ENCODE measurements at regions not wholly inside any gene's neighbourhood (a gene's known extent, or its start where the extent isn't known, plus 50 kb on each side); places are given as distances from the start of the nearest gene placed in this dataset.

GRCh38 chr13:99126821-99127220 lies 73.8 kb upstream of the UBAC2 start:
- no peak for TF ChIP-seq CTCF (IDR thresholded peaks at IDR 0.05)
- no peaks in the 10 kb centered on the region for H3K79me2 ChIP-seq (ENCODE audit: insufficient read depth, low read length)
- Mint-ChIP-seq H3K4me1 (peaks cover 14% of the 10 kb centered on the region), H3K4me3 (peak overlapping the region in 1 of 2 donors; percentile 69), H3K36me3 (peaks cover 0 to 5% of the 10 kb centered on the region in 2 donors), H3K9me3 (peaks cover 0 to 26% (median 18%) of the 10 kb centered on the region in 7 donors), H3K27me3 (ENCODE audit: low read depth in 3 of 3) (peaks cover 98 to 100% (median 99%) of the 10 kb centered on the region in 3 donors), H3K27ac (no peak overlapping the region)
- no peak overlapping the region for H3K9ac ChIP-seq (ENCODE audit: insufficient read depth, low read length, poor library complexity, severe bottlenecking)
- DNase-seq, result no peak
- no peak overlapping the region for H3K27ac ChIP-seq (ENCODE audit: low read depth in 1 of 2, low read length in 2 of 2)
- H2AFZ ChIP-seq (ENCODE audit: insufficient read depth, low read depth, low read length, poor library complexity, severe bottlenecking), result no peak overlapping the region
- intact Hi-C loops (cut with micrococcal nuclease), result loop anchor here in 1 of 2 donors (10.0 kb wide), 1 partner anchor 92 kb away; no protein-coding TSS in a partner anchor
- no peaks in the 10 kb centered on the region for H3K36me3 ChIP-seq (replicated peaks in 1 of 2; ENCODE audit: control insufficient read depth in 1 of 2, insufficient read depth in 2 of 2, low read length in 2 of 2)
- no peak overlapping the region for H3K4me3 ChIP-seq (replicated peaks in 1 of 3; ENCODE audit: low read depth in 2 of 3, low read length in 3 of 3)
- no peaks in the 10 kb centered on the region for H4K20me1 ChIP-seq (ENCODE audit: insufficient read depth, low read length)
- peaks cover 96 to 100% of the 10 kb centered on the region in 2 donors for H3K27me3 ChIP-seq (ENCODE audit: control insufficient read depth in 2 of 2, insufficient read depth in 2 of 2, low read length in 2 of 2)
- peaks cover 0 to 59% of the 10 kb centered on the region in 2 donors for H3K9me3 ChIP-seq (replicated peaks in 1 of 2; ENCODE audit: control insufficient read depth in 1 of 2, insufficient read depth in 1 of 2, low read length in 2 of 2)
- 90% methylated on average over 2 of the region's 2 CpGs for whole genome bisulfite sequencing (ENCODE audit: insufficient coverage)
- H3K4me2 ChIP-seq (replicated peaks; ENCODE audit: extremely low read depth, low read length, poor library complexity, severe bottlenecking), result no peak overlapping the region
- H3K4me1 ChIP-seq (ENCODE audit: control insufficient read depth in 1 of 2, insufficient read depth in 2 of 2, low read length in 2 of 2), result peaks cover 14 to 15% of the 10 kb centered on the region in 2 donors

- Histone ChIP-seq H3K36me3 (replicated peaks in 1 of 2; ENCODE audit: control insufficient read depth in 1 of 2, insufficient read depth in 2 of 2, low read length in 2 of 2) (no peaks in the 10 kb centered on the region), H4K20me1 (ENCODE audit: insufficient read depth, low read length) (no peaks in the 10 kb centered on the region), H3K79me2 (ENCODE audit: insufficient read depth, low read length) (no peaks in the 10 kb centered on the region), H3K27me3 (ENCODE audit: control insufficient read depth in 2 of 2, insufficient read depth in 2 of 2, low read length in 2 of 2) (peaks cover 96 to 100% of the 10 kb centered on the region in 2 donors), H3K27ac (ENCODE audit: low read depth in 1 of 2, low read length in 2 of 2) (no peak overlapping the region), H3K4me1 (ENCODE audit: control insufficient read depth in 1 of 2, insufficient read depth in 2 of 2, low read length in 2 of 2) (peaks cover 14 to 15% of the 10 kb centered on the region in 2 donors), H3K9me3 (replicated peaks in 1 of 2; ENCODE audit: control insufficient read depth in 1 of 2, insufficient read depth in 1 of 2, low read length in 2 of 2) (peaks cover 0 to 62% of the 10 kb centered on the region in 2 donors), H3K9ac (ENCODE audit: insufficient read depth, low read length, poor library complexity, severe bottlenecking) (no peak overlapping the region), H3K4me3 (replicated peaks in 1 of 3; ENCODE audit: low read depth in 2 of 3, low read length in 3 of 3) (no peak overlapping the region), H2AFZ (ENCODE audit: insufficient read depth, low read depth, low read length, poor library complexity, severe bottlenecking) (no peak overlapping the region), H3K4me2 (replicated peaks; ENCODE audit: extremely low read depth, low read length, poor library complexity, severe bottlenecking) (no peak overlapping the region)
- Mint-ChIP-seq H3K4me3 (peak overlapping the region in 1 of 2 donors; percentile 69), H3K27me3 (ENCODE audit: low read depth in 3 of 3) (peaks cover 98 to 100% (median 100%) of the 10 kb centered on the region in 3 donors), H3K36me3 (peaks cover 0 to 5% of the 10 kb centered on the region in 2 donors), H3K9me3 (peaks cover 0 to 25% (median 14%) of the 10 kb centered on the region in 7 donors), H3K27ac (no peak overlapping the region), H3K4me1 (peaks cover 14% of the 10 kb centered on the region)
- no peak for TF ChIP-seq CTCF (IDR thresholded peaks at IDR 0.05)
- intact Hi-C loops (cut with micrococcal nuclease), result loop anchor here in 1 of 2 donors (10.0 kb wide), 1 partner anchor 94 kb away; no protein-coding TSS in a partner anchor
- WGBS (ENCODE audit: insufficient coverage), result no CpG with 5 or more reads among the region's 2 CpGs
- no peak for DNase-seq
Measured at GRCh38 chr13:99129050-99129449, 71.6 kb upstream of the UBAC2 start.

All from CD14-positive monocyte (primary cell).